ENCODE measurements at regions not wholly inside any gene's neighbourhood (a gene's known extent, or its start where the extent isn't known, plus 50 kb on each side); places are given as distances from the start of the nearest gene placed in this dataset.

DNA sequence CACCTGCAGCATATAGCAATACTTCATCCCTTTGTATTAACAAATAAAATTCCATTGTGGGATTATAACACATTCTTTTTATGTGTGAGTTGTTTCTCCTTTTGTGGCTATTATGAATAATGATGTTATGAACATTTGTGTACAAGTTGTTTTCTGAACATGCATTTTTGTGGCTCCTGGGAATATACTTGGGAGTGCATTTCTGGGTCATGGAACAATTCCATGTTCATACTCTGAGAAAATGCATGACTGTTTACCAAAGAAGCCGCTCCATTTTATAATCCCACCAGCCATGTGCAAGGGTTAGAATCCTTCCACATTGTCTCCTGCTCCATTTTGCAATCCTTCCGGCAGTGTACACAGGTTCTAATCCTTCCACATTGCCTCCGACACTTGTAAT is 713.8 kb downstream of the TBC1D22A start:
- TF ChIP-seq, protein P1, sequence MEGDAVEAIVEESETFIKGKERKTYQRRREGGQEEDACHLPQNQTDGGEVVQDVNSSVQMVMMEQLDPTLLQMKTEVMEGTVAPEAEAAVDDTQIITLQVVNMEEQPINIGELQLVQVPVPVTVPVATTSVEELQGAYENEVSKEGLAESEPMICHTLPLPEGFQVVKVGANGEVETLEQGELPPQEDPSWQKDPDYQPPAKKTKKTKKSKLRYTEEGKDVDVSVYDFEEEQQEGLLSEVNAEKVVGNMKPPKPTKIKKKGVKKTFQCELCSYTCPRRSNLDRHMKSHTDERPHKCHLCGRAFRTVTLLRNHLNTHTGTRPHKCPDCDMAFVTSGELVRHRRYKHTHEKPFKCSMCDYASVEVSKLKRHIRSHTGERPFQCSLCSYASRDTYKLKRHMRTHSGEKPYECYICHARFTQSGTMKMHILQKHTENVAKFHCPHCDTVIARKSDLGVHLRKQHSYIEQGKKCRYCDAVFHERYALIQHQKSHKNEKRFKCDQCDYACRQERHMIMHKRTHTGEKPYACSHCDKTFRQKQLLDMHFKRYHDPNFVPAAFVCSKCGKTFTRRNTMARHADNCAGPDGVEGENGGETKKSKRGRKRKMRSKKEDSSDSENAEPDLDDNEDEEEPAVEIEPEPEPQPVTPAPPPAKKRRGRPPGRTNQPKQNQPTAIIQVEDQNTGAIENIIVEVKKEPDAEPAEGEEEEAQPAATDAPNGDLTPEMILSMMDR (conservative IDR thresholded peaks at IDR 0.05; ENCODE audit: low read length), result no peak
- TF ChIP-seq EZH2phosphoT487 (IDR thresholded peaks at IDR 0.05; ENCODE audit: borderline replicate concordance), result no peak
